ENCODE measurements at regions not wholly inside any gene's neighbourhood (a gene's known extent, or its start where the extent isn't known, plus 50 kb on each side); places are given as distances from the start of the nearest gene placed in this dataset.

GRCh38 chr2:18186816-18187613, 308.5 kb downstream of the KCNS3 start:
- no peak for TF ChIP-seq CTCF (IDR thresholded peaks at IDR 0.05)
- no peak for TF ChIP-seq POLR2A (IDR thresholded peaks at IDR 0.05)
